GM19463 (cell line): ENCODE measurements at regions not wholly inside any gene's neighbourhood (a gene's known extent, or its start where the extent isn't known, plus 50 kb on each side); places are given as distances from the start of the nearest gene placed in this dataset.
"Not testable (repeated sequence)": the region's sequence is repeated elsewhere in the genome, so short reads cannot be mapped to it uniquely, and the experiment has no call there.

Experiments
- ATAC-seq: cut with Tn5 transposase; IDR thresholded peaks from one replicate; pipeline ENCODE4 v1.9.1; 2021; ENCODE audit warnings: mild to moderate bottlenecking, moderate library complexity; ENCODE audit not compliant: unreplicated experiment

GRCh38 chr11:96969251-96969650 is 579.4 kb downstream of the JRKL start:
- ATAC-seq: no peak

- no peak for ATAC-seq
Observed at GRCh38 chr11:96978751-96979150, 588.9 kb downstream of the JRKL start.

GRCh38 chr11:96986516-96986915 is 596.7 kb downstream of the JRKL start:
- no peak for ATAC-seq

- ATAC-seq: no peak
Observed at GRCh38 chr11:96990914-96991313, 601.1 kb downstream of the JRKL start.

GRCh38 chr11:97000481-97000880 is 610.7 kb downstream of the JRKL start:
- no peak for ATAC-seq

GRCh38 chr11:97007283-97007682 is 617.5 kb downstream of the JRKL start:
- ATAC-seq: no peak

- no peak for ATAC-seq
Observed at GRCh38 chr11:97009613-97010012, 619.8 kb downstream of the JRKL start.

GRCh38 chr11:97010997-97011396 is 621.2 kb downstream of the JRKL start:
- ATAC-seq: not testable (repeated sequence)

- no peak for ATAC-seq
Observed at GRCh38 chr11:97015327-97015726, 625.5 kb downstream of the JRKL start.

- no peak for ATAC-seq
Observed at GRCh38 chr11:97019305-97019704, 629.5 kb downstream of the JRKL start.

- no peak for ATAC-seq
Observed at GRCh38 chr11:97019754-97020153, 629.9 kb downstream of the JRKL start.

- ATAC-seq: no peak
Observed at GRCh38 chr11:97022955-97023354, 633.1 kb downstream of the JRKL start.

GRCh38 chr11:97028836-97029406 is 639.1 kb downstream of the JRKL start:
- ATAC-seq: no peak

GRCh38 chr11:97033178-97033577 is 643.4 kb downstream of the JRKL start:
- no peak for ATAC-seq

GRCh38 chr11:97048481-97048880 is 658.7 kb downstream of the JRKL start:
- no peak for ATAC-seq

GRCh38 chr11:97060184-97060583 is 670.4 kb downstream of the JRKL start:
- no peak for ATAC-seq

- ATAC-seq: no peak
Observed at GRCh38 chr11:97069160-97069559, 679.3 kb downstream of the JRKL start.

- ATAC-seq: no peak
Observed at GRCh38 chr11:97072420-97072819, 682.6 kb downstream of the JRKL start.

GRCh38 chr11:97076666-97077065 is 686.9 kb downstream of the JRKL start:
- ATAC-seq: not testable (repeated sequence)

- no peak for ATAC-seq
Observed at GRCh38 chr11:97078443-97078842, 688.6 kb downstream of the JRKL start.

GRCh38 chr11:97079244-97079643 is 689.4 kb downstream of the JRKL start:
- no peak for ATAC-seq

- ATAC-seq: peak; percentile 80
Observed at GRCh38 chr11:97087419-97087818, 697.6 kb downstream of the JRKL start.

GRCh38 chr11:97092823-97093222 is 703.0 kb downstream of the JRKL start:
- no peak for ATAC-seq
